HG03342 (cell line): ENCODE measurements at regions not wholly inside any gene's neighbourhood (a gene's known extent, or its start where the extent isn't known, plus 50 kb on each side); places are given as distances from the start of the nearest gene placed in this dataset.
"Not testable (repeated sequence)": the region's sequence is repeated elsewhere in the genome, so short reads cannot be mapped to it uniquely, and the experiment has no call there.

Source experiments
- ATAC-seq: cut with Tn5 transposase; IDR thresholded peaks from one replicate; pipeline ENCODE4 v1.9.1; 2021; ENCODE audit warnings: mild to moderate bottlenecking, moderate library complexity; ENCODE audit not compliant: unreplicated experiment

DNA sequence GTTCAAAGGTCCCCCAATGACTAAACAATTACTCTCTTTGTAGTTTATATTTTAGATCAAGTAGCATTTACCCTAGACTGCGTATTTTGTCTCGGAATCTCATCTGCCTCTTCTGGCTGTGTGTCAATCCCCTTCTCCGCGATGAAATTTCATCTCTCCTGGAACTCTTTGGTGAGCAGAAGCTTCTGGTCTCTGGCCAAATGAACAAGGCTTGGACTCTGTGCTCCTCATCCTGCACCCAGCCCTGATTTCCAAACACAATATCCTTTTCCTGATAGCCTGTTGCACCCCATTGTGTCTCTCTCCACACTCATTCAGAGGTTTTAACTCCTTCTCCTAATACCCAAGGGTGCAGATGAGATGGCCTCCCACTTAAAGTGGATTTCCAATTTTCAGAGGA, 609.4 kb upstream of the CDH5 start:
- ATAC-seq = no peak

DNA sequence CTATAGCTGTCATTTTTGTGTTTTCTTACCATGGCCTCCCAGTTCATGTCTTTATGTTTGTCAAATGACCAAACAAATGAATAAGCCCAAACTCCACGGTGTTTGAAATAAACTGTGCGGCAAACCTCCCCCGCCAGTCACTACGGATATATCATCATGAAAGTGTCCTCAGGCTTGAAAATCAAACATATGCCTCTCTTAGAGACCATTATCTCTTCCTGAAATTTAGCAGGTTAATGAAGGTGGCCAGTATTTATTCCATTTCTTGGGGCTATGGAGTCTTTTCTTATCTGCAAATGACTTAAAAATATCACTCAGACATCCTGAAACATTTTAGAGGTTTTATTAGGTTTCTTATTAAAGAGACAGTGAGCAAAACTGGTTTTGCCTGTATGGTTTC, 610.3 kb upstream of the CDH5 start:
- ATAC-seq = no peak

DNA sequence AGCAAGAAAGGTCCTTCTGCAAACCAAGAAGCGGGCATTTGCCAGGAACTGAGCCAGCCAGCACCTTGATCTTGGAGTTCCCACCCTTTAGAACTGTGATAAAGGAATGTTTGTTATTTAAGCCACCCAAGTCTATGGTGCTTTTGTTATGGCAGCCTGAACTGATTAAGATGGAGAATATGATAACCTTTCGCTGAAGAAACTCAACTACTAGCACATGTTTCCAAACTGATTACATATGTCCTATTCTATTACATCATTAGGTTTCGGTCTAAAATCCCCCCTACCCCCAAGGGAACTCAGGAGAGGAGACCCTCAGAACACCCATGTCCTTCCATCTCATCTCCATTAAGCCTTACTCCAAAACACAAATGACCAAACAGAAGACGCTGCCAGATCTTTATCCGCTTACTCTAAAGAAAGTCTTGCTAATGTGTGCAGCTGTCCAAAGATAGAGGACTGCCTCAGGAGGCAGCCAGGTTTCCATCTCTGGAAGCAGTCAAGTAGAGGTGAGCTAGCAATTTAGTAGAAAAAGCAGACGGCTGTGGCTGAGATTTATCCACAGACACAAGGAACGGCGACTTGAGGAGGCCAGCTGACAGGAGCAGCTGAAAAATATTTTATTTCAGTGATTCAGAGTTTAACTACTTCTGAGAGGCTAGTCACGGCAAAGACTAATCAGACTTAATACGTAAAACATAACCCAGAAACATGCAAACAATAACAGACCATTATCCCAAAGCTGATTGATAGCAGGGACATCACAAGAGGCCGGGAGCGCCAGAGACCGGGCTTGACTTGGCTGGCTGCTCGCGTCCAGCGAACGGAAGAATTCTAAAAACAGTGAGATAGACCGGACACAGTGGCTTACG, 611.4 kb upstream of the CDH5 start:
- no peak for ATAC-seq

DNA sequence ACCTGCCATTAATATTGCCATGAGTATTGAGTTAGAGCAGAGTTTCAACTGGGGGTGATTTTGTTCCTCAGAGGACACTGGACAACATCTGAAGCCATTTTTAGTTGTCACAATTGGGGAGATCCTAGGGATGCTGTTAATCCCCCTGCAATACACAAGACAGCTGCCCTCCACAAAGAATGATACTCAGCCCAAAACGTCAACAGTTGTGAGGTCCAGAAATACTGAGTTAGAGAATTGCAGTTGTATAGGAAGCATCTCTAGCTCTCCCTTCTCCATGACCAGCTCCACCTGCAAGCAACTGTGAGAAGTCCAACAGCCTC, 614.0 kb upstream of the CDH5 start:
- ATAC-seq = no peak

DNA sequence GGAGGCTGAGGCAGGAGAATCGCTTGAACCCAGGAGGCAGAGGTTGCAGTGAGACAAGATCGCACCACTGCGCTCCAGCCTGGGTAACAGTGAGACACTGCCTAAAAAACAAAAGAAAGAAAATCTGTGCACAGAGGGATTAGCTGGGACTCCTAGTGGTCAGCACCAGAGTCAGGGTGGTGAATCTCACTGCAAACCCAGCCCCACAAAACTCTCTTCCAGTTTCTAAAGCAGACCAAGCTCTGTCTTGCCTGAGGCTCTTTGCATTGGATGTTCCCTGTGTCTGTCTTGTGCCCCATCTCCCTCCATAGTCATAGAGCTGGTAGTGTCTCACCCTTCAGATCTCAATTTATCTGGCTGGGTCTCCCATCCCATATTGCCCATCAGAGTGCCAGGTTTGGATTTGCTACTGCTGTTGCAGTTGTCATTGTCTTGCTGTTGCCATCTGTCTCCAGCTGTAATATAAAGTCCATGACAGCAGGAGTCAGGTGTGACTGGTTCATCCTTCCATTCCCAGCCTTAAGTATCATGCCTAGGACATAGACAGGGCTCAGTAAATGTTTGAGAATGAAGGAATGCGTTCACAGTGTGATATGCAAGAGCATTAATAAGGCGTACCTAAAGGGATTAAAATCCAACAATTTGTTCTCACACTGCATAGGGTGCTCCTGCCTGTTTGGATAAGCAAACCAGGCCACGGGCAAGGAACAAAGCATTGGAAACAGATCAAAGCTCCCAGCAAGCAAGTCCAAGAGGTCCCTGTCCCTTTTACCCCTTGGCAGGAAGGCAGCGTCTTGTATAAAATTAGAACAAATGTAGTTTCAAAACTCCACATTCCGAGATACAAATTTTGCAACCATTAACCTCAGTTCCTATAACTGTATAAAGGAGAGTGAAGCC, 614.6 kb upstream of the CDH5 start:
- ATAC-seq = no peak

DNA sequence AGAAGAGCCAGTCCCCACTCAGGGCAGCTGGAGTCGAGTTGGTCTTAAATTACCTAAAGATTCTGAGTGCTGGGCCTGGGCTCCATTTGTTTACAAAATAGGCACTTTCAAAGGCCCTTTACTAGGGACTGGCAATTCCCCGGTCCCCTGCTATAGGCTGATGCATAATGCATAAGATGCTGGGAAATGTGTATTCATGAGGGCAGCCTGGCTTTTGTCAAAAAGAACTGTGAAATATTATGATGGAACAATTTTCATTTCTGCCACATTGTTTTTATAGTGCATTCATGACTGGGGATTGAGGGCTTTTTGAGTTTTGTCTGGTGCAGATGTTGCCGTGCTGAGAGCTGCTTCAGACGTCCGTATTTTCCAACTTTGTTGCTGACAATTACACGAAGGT, 617.0 kb upstream of the CDH5 start:
- no peak for ATAC-seq

DNA sequence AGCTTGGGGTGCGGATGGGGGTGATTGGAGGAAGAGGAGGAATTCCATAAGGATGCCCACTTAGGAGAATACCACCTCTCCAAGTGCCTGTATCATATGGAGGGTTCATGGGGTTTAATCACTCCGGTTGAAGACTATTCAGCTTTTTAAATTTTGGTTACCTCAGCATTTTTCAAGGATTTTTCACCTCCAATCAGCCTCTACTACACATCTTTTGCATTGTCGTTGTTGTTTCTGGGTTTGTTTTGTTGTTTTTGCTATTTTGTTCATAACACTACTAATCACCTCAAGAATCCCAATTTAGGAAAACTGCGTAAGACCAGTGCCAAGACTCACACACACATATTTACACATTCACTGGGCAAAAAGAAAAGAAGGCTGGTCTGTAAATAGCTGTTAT, 619.5 kb upstream of the CDH5 start:
- no peak for ATAC-seq

DNA sequence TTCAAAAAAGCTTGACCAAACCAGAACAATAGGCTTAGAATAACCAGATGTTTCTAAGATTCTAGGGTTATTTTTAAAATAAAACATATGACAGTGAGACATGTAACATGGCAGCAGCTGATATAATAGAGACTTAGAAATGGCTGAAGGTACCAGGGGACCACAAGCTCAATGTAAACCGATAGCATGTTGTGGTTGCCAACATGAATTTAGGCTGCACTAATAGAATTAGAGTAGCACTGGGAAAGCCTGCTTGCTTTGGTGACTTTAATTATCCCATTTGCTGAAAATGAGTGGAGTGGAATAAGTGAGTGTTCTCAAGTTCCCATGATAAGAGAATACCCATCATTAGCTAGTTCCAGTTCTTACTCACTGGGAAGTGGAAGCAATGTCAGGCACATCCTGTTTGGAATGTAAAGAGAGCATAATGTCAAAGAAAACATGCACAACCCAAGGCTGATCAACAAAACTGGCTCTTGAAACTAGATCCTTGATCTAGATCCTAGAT, 621.2 kb upstream of the CDH5 start:
- ATAC-seq = no peak

DNA sequence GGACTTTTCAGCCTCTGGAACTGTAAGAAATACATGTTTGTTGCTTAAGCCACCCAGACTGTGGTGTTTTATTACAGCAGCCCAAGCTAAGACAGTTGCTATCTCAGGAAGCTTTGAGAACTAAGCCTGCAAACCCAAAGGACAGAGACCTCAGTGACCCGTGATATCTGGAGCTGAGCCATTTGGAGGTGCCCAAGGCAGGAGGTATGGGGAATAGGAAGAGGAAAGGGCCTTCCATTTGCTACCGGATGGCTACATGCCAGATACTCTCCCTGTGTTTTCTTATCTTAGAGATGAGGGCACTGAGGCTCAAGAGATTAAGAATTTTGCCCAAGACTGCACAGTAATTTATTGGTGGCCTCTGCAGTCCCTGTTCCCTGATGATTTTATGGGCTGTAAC, 622.1 kb upstream of the CDH5 start:
- no peak for ATAC-seq

DNA sequence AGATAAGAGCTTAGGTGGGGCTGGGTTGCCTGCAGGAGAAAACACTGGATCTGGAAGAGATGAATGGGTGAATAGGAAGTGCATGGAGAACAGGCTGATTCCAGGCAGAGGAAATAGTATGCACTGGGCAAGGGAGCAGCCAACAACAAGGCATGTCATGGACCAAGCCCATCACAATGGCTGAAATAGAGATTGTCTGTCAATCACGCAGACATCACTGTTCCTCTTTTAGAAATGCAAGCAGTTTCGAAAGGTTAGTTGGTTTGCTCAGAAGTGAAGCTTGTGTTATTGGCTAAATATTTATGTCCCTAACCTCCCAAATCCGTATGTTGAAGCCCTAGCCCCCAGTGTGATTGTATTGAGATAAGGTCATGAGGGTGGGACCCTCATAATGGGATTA, 621.7 kb upstream of the CDH11 start:
- no peak for ATAC-seq

DNA sequence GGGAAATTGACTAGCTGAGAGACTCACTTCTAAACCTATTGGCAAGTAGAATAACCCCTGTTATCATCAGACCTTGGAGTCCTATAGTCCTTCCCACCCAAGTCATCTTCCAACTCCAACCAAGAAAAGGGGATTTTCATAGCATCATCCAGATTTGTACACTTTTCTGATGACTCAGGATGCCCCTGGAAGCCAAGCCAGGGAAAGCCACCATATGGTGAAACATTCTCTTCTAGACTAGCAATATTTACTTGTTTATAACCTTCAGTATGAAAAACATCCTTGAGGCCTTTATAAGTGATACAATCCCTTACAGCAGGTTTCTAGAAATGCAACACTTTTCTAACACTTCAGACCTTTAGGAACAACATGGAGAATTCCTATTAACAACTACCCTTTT, 618.8 kb upstream of the CDH11 start:
- ATAC-seq = no peak

DNA sequence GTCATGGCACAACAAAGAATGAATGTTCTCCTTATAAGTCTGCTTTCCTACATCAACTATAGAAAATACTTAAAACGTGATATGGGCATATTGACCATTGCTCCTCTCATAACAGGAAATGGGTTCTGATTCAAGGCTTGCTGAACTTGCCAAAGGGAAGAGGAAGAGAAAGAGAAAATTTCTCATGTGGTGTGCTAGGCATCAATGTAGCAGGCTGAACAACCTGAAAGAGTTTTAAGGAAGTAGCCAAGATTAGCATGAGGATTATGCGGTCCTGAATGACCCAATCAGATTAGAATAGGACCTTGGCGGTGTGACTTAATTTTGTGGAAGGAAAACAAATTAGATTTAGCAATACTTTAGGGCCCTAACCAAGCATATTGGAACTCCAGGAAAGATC, 617.7 kb upstream of the CDH11 start:
- no peak for ATAC-seq

DNA sequence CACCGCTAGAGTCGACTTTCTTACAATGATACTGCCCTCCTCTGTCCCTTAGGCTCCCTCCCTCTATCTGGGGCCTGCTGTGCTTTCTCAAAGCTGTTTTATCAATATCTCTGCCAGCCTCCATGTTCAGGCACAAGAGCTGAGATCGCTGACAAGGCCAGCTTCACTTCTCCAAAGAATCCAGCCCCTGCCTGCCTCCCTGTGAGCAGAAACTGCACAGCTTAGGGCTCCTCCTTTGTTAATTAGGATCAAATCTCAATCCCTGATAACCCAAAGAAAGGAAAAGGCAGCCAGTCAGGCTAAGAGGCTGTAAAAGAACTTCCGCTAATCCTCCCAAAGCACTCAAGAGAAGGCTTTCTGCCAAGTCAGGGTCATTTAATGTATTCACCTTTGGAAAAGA, 616.0 kb upstream of the CDH11 start:
- ATAC-seq = no peak

DNA sequence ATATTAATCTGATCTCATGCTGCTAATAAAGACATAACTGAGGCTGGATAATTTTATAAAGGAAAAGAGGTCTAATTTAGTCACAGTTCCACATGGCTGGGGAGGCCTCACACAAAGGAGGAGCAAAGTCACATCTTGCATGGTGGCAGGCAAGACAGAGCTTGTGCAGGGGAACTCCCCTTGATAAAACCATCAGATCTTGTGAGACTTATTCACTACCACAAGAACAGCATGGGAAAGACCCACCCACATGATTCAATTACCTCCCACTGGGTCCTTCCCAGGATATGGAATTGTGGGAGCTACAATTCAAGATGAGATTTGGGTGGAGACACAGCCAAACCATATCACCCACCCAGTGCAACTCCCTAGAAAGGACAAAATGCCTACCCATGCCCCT, 613.8 kb upstream of the CDH11 start:
- ATAC-seq = not testable (repeated sequence)

DNA sequence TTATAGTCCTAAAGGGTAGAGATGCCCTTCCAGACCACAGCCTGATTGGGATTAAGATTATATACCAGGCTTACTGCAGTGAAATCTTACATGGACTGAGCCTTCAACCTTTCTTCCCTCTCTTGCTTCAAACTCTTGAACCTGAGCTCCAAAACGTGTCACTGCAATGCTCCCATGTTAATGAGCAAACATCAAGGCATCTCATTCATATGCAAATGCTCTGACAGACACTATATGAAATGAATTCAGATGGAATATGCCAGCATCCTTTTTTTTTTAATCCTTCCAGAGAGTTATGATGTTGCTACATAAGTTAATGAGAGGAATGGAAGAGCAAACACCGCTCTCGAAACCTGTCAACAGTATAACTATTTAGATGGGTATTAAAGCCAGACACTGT, 611.9 kb upstream of the CDH11 start:
- no peak for ATAC-seq

DNA sequence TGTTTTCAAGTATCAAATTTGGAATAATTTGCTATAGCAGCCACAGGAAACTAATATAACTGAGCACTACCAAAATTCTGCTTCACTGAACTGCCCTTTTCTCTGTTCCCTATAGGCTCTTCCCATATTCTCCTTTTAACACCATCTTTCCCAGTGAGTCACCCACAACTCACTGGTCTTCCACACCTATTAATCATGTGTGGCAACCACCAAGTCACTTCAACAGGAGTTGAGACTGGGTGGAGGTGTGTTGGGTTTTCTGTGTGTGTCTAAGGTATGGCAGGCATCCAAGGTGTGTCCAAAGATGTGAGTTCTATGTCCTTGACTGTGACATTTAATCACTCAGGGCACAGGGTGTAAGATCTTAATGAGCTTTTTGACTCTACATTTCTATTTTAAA, 610.0 kb upstream of the CDH11 start:
- ATAC-seq = no peak

DNA sequence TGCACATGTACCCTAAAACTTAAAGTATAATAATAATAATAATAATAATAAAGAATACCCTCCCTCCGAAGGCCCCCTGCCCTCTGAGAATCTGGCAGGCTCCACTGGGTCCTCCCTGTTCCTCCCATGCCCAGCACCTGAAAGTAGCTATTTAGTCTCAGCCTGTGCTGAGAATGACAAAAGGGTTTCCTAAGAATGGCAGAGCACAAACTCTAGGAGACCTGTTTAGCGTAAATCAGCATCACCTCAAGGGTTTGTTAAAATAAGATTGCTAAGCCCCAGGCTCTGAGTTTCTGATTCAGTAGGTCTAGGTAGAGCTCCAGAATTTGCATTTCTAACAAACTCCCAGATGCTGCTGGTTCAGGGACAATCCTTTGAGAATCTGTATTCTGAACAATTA, 606.8 kb upstream of the CDH11 start:
- ATAC-seq = no peak

DNA sequence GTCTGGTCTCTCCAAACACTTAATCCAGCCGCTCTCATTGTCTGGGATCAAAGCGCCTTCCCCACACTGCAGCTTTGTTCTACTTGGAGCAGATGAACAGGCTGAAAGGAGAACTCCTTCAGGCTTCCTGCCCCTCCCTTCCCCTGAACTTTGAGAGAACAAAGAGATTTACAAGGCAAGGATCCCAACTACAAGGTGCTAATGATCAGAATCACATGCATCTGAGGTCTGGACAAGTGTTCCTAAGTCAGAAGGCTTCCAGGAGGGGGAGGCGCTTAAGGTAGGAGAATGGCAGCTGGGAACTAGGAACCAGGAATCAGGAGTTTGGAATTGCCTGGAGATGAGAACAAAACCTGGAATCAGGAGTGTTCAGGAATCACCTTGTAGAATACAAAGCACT, 606.3 kb upstream of the CDH11 start:
- ATAC-seq = no peak

DNA sequence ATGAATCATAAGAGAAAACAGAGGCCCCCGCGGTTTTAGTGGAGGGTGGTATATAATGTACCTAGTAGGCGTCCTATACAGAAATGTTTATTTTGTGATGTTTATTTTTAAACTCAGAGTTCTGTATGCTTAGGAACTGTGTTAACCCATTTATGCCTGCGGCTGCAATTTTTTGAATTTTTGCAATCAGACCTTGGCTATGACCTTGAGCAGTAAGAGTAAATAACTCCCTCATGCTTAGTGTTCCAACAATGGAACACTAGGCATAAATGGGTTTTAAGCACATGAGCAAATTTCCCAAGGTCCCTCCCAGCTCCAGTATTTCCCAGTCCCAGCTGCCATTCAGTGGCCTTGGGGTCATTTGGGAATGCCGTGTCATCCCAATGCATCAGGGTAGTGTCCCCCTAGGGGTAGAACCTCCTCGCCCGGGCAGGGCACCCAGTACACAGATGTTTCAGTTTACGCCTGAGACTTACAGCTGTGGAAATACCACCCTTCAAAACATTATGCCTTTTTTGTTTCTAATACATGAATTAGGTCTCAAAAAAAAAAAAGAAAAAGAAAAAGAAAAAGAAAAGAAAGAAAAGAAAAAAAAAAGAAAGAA, 605.8 kb upstream of the CDH11 start:
- no peak for ATAC-seq

DNA sequence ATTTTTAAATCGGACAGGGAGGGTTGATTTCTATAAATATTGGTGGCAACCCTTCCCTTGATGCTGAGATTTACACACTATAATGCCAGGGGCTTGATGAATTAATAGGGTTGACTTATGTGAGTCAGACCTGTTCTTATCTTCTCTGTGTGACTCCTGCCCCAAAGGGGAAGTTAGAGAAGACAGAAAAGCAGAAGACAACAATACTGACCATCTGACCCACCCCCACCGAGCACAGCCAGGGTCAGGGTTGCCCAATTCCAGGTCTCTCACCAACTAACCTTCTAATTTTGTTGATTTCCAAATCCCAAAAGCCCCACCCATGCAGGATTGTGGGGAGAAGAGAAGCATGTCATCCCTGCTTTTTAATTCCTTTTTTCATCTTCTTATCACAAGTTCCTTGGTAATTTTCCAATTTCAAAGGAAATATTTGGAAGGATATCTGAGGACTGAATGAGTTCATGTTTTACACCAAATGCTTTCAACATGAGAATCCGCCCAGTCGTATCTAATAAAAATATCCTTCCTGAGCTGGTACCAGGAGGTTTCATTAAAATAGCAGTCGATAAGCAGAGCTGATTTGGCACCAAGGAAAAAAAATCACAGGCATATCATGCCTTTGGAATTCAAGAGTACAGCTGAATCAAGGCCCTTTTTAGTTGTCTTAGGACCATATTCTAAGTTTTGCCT, 603.4 kb upstream of the CDH11 start:
- ATAC-seq = no peak

DNA sequence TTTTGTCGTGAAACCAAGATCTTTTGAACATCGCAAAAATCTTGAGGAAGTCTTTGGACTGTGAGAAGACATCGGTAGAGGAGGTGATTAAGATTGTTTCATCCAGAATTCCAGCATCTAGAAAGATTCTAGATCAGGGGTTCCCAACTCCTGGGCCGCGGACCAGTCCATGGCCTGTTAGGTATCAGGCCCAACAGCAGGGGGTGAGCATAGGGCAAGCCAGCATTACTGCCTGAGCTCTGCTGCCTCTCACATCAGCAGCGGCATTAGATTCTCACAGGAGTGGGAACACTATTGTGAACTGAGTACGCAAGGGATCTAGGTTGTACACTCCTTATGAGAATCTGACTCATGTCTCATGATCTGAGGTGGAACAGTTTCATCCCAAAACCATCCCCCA, 600.6 kb upstream of the CDH11 start:
- ATAC-seq = no peak
